Heart left ventricle (tissue), 16 donors: ENCODE measurements at regions not wholly inside any gene's neighbourhood (a gene's known extent, or its start where the extent isn't known, plus 50 kb on each side); places are given as distances from the start of the nearest gene placed in this dataset.

ENCODE experiments used
- ATAC-seq, 4 donors: fragments of 200-7000 bp; cut with Tn5 transposase; one replicate each; pipeline ENCODE4 v1.9.1; 2020 to 2022; ENCODE audit warnings: moderate library complexity in 4 of 4, mild to moderate bottlenecking in 3 of 4, moderate number of reproducible peaks in 1 of 4
- DNase-seq, 5 donors: peaks; one replicate each; pipeline ENCODE4 v3.0.0-alpha.2; 2020
- H3K27ac ChIP-seq, 12 donors: fragments of 200-600 bp; sonication (generic) in 4 of 12; one replicate each; pipeline versions ENCODE4 v1.5.0 to v1.8.0; 2016 to 2022; ENCODE audit warnings: mild to moderate bottlenecking in 2 of 12
- H3K27me3 ChIP-seq, 9 donors: fragments of 200-600 bp; sonication (generic) in 2 of 9; one replicate each; pipeline versions ENCODE4 v1.5.1 to v1.8.0; 2016 to 2022; ENCODE audit warnings: mild to moderate bottlenecking in 3 of 9
- H3K36me3 ChIP-seq, 9 donors: fragments of 200-600 bp; sonication (generic) in 2 of 9; one replicate each; pipeline versions ENCODE4 v1.5.0 to v1.8.0; 2018 to 2022; ENCODE audit warnings: mild to moderate bottlenecking in 2 of 9
- H3K4me1 ChIP-seq, 12 donors: fragments of 200-600 bp; sonication (generic) in 4 of 12; one replicate each; pipeline versions ENCODE4 v1.5.0 to v1.8.0; 2016 to 2022; ENCODE audit warnings: mild to moderate bottlenecking in 3 of 12
- H3K4me3 ChIP-seq, 12 donors: fragments of 200-600 bp; sonication (generic) in 4 of 12; one replicate each; pipeline versions ENCODE4 v1.5.0 to v1.8.0; 2017 to 2022; ENCODE audit warnings: mild to moderate bottlenecking in 9 of 12, moderate library complexity in 4 of 12
- H3K9me3 ChIP-seq, 12 donors: fragments of 200-600 bp; sonication (generic) in 4 of 12; one replicate each; pipeline versions ENCODE4 v1.5.0 to v1.8.0; 2016 to 2022; ENCODE audit warnings: mild to moderate bottlenecking in 1 of 12
- CTCF ChIP-seq, 12 donors: fragments of 200-600 bp; sonication (generic) in 4 of 12; IDR thresholded peaks; one replicate each; pipeline versions ENCODE4 v1.5.0 to v1.8.0; 2018 to 2022; ENCODE audit warnings: antibody characterized with exemption in 12 of 12, mild to moderate bottlenecking in 5 of 12
- POLR2A ChIP-seq, 2 donors: fragments of 450-650 bp; IDR thresholded peaks; one replicate each; pipeline ENCODE4 v1.6.1; 2017; ENCODE audit warnings: antibody characterized with exemption in 2 of 2, mild to moderate bottlenecking in 2 of 2, moderate library complexity in 2 of 2
- WGBS, 4 donors: extraction: QIAGEN DNeasy Blood & Tissue Kit in 2 of 4; methylation state at CpG; one replicate each; pipeline versions ENCODE4 v1.1.5 to v1.1.7; 2013 to 2018; 5-methylcytosine and 5-hydroxymethylcytosine counted together
- intact Hi-C, 10 donors: fragments of 100-400 bp; cut with DNase I; formaldehyde crosslinking; loops; one replicate each; pipeline versions ENCODE4 v1.11.1 to v1.14.2; 2022
- donor health status: ischemic (EF 13 %, LVEDD 7.1; RV severe dilation, severe dysfunction).
- donor health status: healthy with polysubstance abuse.
- donor health status: DM: no; HTN: yes; CAD: no.
- donor health status: DM: no; HTN: no; CAD: no.
- donor health status: ischemic (EF 25% LVEDD 6.9; RV normal size, moderate dysfunction).
- donor health status: ischemic (EF 25% LVEDD 5.7; RV mildly dilated, moderate dysfunction).
- donor health status: healthy.
- donor health status: DM: yes; HTN: yes; CAD: no.
- donor health status: ischemic (EF 35%, LVEDD 5.7; RV mildly dilated, moderate dysfunction).
- donor health status: nonischemic (EF 11% LVEDD 7.7; RV severe dilation, severe dysfunction).
- donor health status: DM: yes; HTN: yes; CAD: no.
- donor health status: PGD.
- donor health status: ischemic (EF 29% LVEDD 5.4; RV normal size, mild dysfunction).
- donor health status: nonischemic (EF 23%, LVEDD 6.1; RV moderate dilation, normal function).

DNA sequence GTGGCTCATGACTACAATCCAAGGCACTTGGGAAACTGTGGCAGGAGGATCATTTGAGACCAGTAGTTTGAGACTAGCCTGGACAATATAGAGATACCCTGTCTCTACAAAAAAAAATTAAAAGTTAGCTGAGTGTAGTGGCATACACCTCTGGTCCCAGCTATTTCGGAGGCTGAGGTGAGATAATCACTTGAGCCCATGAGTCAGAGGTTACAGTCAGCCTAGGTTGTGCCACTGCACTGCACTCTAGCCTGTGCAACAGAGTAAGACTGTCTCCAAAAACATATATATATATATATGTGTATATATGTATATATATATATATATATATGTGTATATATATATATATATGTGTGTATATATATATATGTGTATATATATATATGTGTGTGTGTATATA lies 890.8 kb downstream of the NLGN4Y start:
- no peak for TF ChIP-seq POLR2A (IDR thresholded peaks at IDR 0.05)
- no peaks in the 10 kb centered on the region for H3K27me3 ChIP-seq
- ATAC-seq = no peak
- intact Hi-C loops = no loop called here
- DNase-seq = no peak
- H3K27ac ChIP-seq = no peak overlapping the region
- WGBS, 4 donors = 78 to 91% methylated on average over 1 of the region's 1 CpG; no CpG with 5 or more reads in 2 of the 4 donors
- no peaks in the 10 kb centered on the region for H3K4me1 ChIP-seq
- H3K4me3 ChIP-seq = no peak overlapping the region
- no peaks in the 10 kb centered on the region for H3K9me3 ChIP-seq
- H3K36me3 ChIP-seq = no peaks in the 10 kb centered on the region

- Histone ChIP-seq H3K4me1 (no peaks in the 10 kb centered on the region), H3K27me3 (no peaks in the 10 kb centered on the region), H3K36me3 (no peaks in the 10 kb centered on the region), H3K9me3 (no peaks in the 10 kb centered on the region), H3K27ac (no peak overlapping the region), H3K4me3 (no peak overlapping the region)
- ATAC-seq (no peak), DNase-seq (no peak)
- TF ChIP-seq CTCF (IDR thresholded peaks at IDR 0.05) = no peak
- no peak for TF ChIP-seq POLR2A (IDR thresholded peaks at IDR 0.05)
- intact Hi-C loops = no loop called here
Measured at GRCh38 chrY:15418613-15419012, 894.3 kb downstream of the NLGN4Y start.

- WGBS, 4 donors = 1 to 3% methylated on average over 6 of the region's 6 CpGs; no CpG with 5 or more reads in 2 of the 4 donors
- intact Hi-C loops = no loop called here
- no peaks in the 10 kb centered on the region for H3K27me3 ChIP-seq
- H3K9me3 ChIP-seq = no peaks in the 10 kb centered on the region
- peak overlapping the region in 7 of 12 donors; percentile 32 to 61 (median 55) for H3K4me3 ChIP-seq
- no peaks in the 10 kb centered on the region for H3K36me3 ChIP-seq
- H3K4me1 ChIP-seq = peaks cover 0 to 13% (median 0%) of the 10 kb centered on the region in 12 donors
- DNase-seq = peak in 1 of 5 donors; percentile 5
- peak overlapping the region in 6 of 12 donors; percentile 50 to 74 (median 60) for H3K27ac ChIP-seq
- peak in 1 of 4 donors; percentile 62 for ATAC-seq
- TF ChIP-seq POLR2A (IDR thresholded peaks at IDR 0.05) (no peak), CTCF (IDR thresholded peaks at IDR 0.05) (no peak)
Measured at GRCh38 chrY:15424665-15425132, 900.4 kb downstream of the NLGN4Y start.

- ATAC-seq = no peak
- no peak for TF ChIP-seq POLR2A (IDR thresholded peaks at IDR 0.05)
- no peak for TF ChIP-seq CTCF (IDR thresholded peaks at IDR 0.05)
- DNase-seq = no peak
- intact Hi-C loops = no loop called here
- Histone ChIP-seq H3K4me1 (no peaks in the 10 kb centered on the region), H3K4me3 (no peak overlapping the region), H3K9me3 (no peaks in the 10 kb centered on the region), H3K36me3 (no peaks in the 10 kb centered on the region), H3K27ac (no peak overlapping the region), H3K27me3 (no peaks in the 10 kb centered on the region)
- WGBS, 4 donors = 67 to 71% methylated on average over 4 of the region's 4 CpGs; no CpG with 5 or more reads in 2 of the 4 donors
Measured at GRCh38 chrY:15440021-15440695, 915.8 kb downstream of the NLGN4Y start.
